Uterus (tissue), 3 donors: ENCODE measurements at regions not wholly inside any gene's neighbourhood (a gene's known extent, or its start where the extent isn't known, plus 50 kb on each side); places are given as distances from the start of the nearest gene placed in this dataset.

ENCODE experiments used
- DNase-seq, 2 donors: peaks; one replicate each; pipeline ENCODE4 v3.0.0-alpha.2; 2019 to 2020
- H3K27ac ChIP-seq, 2 donors: fragments of 200-600 bp; sonication (generic); 1 replicate in 1 of 2; 2 replicates in 1 of 2; pipeline ENCODE4 v1.5.1; 2016 to 2018
- H3K27me3 ChIP-seq, 2 donors: fragments of 200-600 bp; sonication (generic); one replicate each; pipeline ENCODE4 v1.5.1; 2018 to 2019; ENCODE audit warnings: control low read depth in 1 of 2
- H3K36me3 ChIP-seq, 2 donors: fragments of 200-600 bp; sonication (generic); one replicate each; pipeline ENCODE4 v1.5.1; 2019; ENCODE audit warnings: control low read depth in 1 of 2
- H3K4me1 ChIP-seq, 2 donors: fragments of 200-600 bp; sonication (generic); one replicate each; pipeline ENCODE4 v1.5.1; 2018 to 2019; ENCODE audit warnings: control low read depth in 1 of 2
- H3K4me3 ChIP-seq, 2 donors: fragments of 200-600 bp; sonication (generic); 1 replicate in 1 of 2; 2 replicates in 1 of 2; pipeline ENCODE4 v1.5.1; 2018 to 2019; ENCODE audit warnings: mild to moderate bottlenecking in 1 of 2
- H3K9me3 ChIP-seq, 2 donors: fragments of 200-600 bp; sonication (generic); one replicate each; pipeline ENCODE4 v1.5.1; 2019; ENCODE audit warnings: control low read depth in 1 of 2
- POLR2A ChIP-seq, 2 donors: fragments of 450-650 bp; IDR thresholded peaks; one replicate each; pipeline ENCODE4 v1.6.1; 2016; ENCODE audit warnings: antibody characterized with exemption in 2 of 2, mild to moderate bottlenecking in 1 of 2, moderate library complexity in 1 of 2
- intact Hi-C: fragments of 100-400 bp; cut with DNase I; formaldehyde crosslinking; loops from one replicate; pipeline ENCODE4 v1.15.1; 2023; ENCODE audit warnings: low total_unique reads
- TF ChIP-seq, protein P1 (sequence below), 4 experiments: fragments of 200-600 bp in 2 of 4; fragments of 450-650 bp in 2 of 4; sonication (generic) in 2 of 4; IDR thresholded peaks; one replicate each; pipeline ENCODE4 v1.5.1; 2016 to 2019; ENCODE audit warnings: antibody characterized with exemption in 4 of 4, mild to moderate bottlenecking in 2 of 4, moderate library complexity in 1 of 4
- donor health status: DM: yes; HTN: yes; CAD: no.

DNA sequence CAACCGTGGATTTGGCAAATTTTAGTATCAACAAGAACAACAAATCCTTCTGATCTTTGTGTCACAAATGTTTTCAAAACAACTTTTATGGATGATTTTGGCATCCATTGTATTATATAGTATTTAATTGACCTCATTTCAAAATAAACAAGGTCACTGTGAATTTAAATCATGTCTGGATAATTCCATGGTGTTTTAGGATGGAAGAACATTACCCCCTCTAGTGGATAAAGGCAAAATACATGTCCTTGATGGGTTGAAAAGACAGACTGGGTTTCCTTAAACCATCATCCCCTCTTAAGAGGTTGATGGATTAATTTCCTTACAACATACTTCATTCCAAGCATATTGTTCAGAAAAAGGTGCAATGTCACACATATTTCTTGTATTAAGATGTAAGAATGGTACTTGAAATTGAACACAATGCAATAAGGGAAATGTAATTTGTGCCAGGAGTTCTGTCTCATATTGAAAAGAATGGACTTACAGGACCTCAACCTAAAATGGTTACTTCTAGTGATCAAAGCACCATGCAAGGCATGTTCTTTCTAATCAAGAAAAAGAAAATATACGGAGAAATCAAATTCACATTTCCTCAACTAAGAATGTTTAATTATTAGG lies 352.0 kb downstream of the BCAT1 start:
- H3K27me3 ChIP-seq = no peaks in the 10 kb centered on the region
- H3K36me3 ChIP-seq = no peaks in the 10 kb centered on the region
- H3K4me3 ChIP-seq = no peak overlapping the region
- intact Hi-C loops = no loop called here
- no peaks in the 10 kb centered on the region for H3K4me1 ChIP-seq
- DNase-seq = no peak
- TF ChIP-seq POLR2A (IDR thresholded peaks at IDR 0.05) = no peak
- TF ChIP-seq, protein P1, sequence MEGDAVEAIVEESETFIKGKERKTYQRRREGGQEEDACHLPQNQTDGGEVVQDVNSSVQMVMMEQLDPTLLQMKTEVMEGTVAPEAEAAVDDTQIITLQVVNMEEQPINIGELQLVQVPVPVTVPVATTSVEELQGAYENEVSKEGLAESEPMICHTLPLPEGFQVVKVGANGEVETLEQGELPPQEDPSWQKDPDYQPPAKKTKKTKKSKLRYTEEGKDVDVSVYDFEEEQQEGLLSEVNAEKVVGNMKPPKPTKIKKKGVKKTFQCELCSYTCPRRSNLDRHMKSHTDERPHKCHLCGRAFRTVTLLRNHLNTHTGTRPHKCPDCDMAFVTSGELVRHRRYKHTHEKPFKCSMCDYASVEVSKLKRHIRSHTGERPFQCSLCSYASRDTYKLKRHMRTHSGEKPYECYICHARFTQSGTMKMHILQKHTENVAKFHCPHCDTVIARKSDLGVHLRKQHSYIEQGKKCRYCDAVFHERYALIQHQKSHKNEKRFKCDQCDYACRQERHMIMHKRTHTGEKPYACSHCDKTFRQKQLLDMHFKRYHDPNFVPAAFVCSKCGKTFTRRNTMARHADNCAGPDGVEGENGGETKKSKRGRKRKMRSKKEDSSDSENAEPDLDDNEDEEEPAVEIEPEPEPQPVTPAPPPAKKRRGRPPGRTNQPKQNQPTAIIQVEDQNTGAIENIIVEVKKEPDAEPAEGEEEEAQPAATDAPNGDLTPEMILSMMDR (IDR thresholded peaks at IDR 0.05) = peak; percentile 58 to 71 (median 67)
- H3K27ac ChIP-seq = no peak overlapping the region
- H3K9me3 ChIP-seq = no peaks in the 10 kb centered on the region

DNA sequence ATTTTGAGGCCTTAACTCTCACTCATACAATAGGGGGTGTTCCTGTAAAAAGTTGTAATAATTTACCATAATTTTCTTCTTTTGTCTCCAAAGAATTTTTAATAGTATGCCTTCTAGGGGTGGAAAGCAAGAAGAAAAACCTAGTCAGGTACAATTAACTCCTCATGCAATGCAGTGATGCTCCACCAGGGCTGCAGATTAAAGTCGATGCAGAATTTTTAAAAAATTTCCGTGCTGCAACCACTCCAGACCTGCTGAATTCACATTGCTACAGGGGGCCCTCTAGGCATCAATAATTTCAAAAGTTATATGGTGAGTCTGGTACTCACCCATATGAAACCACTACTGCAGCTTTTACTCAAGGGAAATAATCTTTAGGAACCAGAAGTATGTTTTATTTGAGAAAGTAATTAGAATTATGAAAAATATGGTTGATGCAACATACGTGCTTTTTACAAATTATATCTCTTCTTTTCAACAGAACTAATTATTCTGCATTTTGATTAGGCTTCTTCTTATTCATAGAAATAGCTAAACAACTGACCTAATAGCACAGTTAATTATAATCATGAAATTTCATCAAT lies 353.2 kb downstream of the BCAT1 start:
- DNase-seq = no peak
- no peak overlapping the region for H3K27ac ChIP-seq
- H3K36me3 ChIP-seq = no peaks in the 10 kb centered on the region
- no peak overlapping the region for H3K4me3 ChIP-seq
- intact Hi-C loops = no loop called here
- no peaks in the 10 kb centered on the region for H3K9me3 ChIP-seq
- TF ChIP-seq, protein P1 (IDR thresholded peaks at IDR 0.05) = no peak
- H3K4me1 ChIP-seq = no peaks in the 10 kb centered on the region
- no peaks in the 10 kb centered on the region for H3K27me3 ChIP-seq

DNA sequence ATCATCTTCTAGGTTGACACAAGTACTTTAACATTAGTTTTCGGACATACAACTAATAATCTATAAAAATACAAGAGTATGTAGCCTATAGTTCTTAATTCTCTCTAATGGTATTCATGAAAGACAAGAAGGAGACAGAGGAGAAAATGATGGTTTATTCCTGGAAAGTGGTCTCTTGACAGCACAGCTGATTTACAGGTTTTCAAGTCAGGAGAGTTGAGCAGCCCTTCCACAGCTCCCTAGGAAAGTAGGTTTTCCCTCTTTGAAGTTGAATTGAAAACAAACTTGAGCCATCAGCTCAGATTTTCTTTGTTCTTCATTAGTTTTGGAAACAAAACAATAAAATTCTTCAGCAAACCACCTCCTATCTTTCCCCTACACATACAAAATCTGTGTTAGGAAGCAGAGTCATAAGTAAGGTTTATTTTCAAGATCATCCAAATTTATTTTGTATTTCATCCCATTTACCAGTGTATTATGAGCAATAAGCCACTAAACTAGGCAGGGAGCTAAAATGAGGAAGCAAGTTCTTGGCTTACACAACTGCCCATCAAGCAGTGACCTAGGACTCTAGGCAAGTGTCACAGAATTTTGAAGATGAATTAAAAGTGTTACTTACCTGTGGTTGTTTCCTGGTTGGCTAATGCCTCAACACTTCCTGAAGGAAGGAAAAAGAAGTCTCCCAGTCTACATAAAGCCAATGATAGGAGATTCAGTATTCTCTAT lies 357.0 kb downstream of the BCAT1 start:
- TF ChIP-seq POLR2A (IDR thresholded peaks at IDR 0.05) = no peak
- TF ChIP-seq, protein P1 (IDR thresholded peaks at IDR 0.05) = no peak
- intact Hi-C loops = no loop called here
- Histone ChIP-seq H3K4me3 (no peak overlapping the region), H3K36me3 (no peaks in the 10 kb centered on the region), H3K27me3 (no peaks in the 10 kb centered on the region), H3K9me3 (no peaks in the 10 kb centered on the region), H3K27ac (no peak overlapping the region), H3K4me1 (no peaks in the 10 kb centered on the region)
- no peak for DNase-seq

DNA sequence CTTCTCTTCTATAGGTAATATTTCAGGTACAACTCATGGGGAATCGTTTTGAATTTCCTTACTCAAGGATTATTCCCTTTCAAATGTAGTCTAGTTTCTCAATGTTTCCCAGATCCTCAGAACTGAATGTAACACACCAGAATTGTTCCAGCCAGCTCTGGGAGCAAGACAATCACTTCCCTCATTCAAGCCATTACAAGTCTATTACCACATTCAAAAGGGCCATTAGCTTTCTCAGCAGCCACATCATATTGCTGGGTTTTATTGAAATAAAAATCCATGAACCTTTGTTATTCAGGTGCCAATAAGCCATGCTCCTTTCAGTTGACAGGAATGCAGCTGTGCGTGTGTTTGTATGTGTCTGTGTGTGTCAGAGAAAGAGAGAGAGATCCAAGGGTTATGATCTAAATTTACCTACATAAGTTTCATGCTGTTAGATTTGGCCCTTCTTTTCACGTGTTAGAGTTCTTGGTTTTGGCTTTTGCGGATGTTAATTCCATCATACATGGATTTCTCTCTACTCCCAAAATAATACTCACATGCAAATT lies 357.7 kb downstream of the BCAT1 start:
- no peaks in the 10 kb centered on the region for H3K9me3 ChIP-seq
- H3K4me3 ChIP-seq = no peak overlapping the region
- H3K4me1 ChIP-seq = no peaks in the 10 kb centered on the region
- H3K36me3 ChIP-seq = no peaks in the 10 kb centered on the region
- H3K27ac ChIP-seq = no peak overlapping the region
- no peaks in the 10 kb centered on the region for H3K27me3 ChIP-seq
- TF ChIP-seq, protein P1 (IDR thresholded peaks at IDR 0.05) = no peak
- no peak for TF ChIP-seq POLR2A (IDR thresholded peaks at IDR 0.05)
- no peak for DNase-seq
- intact Hi-C loops = no loop called here

DNA sequence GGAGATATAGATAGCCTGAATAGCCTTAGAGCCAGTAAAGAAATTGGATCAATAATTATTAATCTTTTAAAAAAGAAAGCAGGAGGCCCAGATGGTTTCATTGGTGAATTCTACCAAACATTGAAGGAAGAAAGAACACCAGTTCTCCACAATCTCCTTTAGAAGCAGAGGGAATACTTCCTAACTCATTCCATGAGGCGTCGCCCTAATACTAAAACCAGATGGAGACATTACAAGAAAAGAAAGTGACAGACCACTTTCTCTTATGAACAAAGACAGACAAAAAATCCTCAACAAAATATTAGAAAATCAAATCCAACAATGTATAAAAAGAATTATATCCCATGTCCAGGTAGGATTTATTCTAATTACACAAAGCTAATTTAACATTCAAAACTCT lies 362.6 kb downstream of the BCAT1 start:
- TF ChIP-seq POLR2A (IDR thresholded peaks at IDR 0.05) = no peak
- TF ChIP-seq, protein P1 (IDR thresholded peaks at IDR 0.05) = no peak
- Histone ChIP-seq H3K4me1 (no peaks in the 10 kb centered on the region), H3K4me3 (no peak overlapping the region), H3K9me3 (no peaks in the 10 kb centered on the region), H3K27ac (no peak overlapping the region), H3K27me3 (no peaks in the 10 kb centered on the region), H3K36me3 (no peaks in the 10 kb centered on the region)
- intact Hi-C loops = no loop called here
- no peak for DNase-seq
